HG02885 (cell line): ENCODE measurements at regions not wholly inside any gene's neighbourhood (a gene's known extent, or its start where the extent isn't known, plus 50 kb on each side); places are given as distances from the start of the nearest gene placed in this dataset.
"Not testable (repeated sequence)": the region's sequence is repeated elsewhere in the genome, so short reads cannot be mapped to it uniquely, and the experiment has no call there.

Source experiments
- ATAC-seq: cut with Tn5 transposase; IDR thresholded peaks from one replicate; pipeline ENCODE4 v1.9.1; 2021; ENCODE audit warnings: mild to moderate bottlenecking; ENCODE audit not compliant: unreplicated experiment, poor library complexity

- ATAC-seq: not testable (repeated sequence)
Observed at GRCh38 chr14:45634651-45635441, 381.8 kb upstream of the MIS18BP1 start.

GRCh38 chr14:45633220-45633984 lies 380.4 kb upstream of the MIS18BP1 start:
- no peak for ATAC-seq

GRCh38 chr14:45621731-45622130 lies 368.7 kb upstream of the MIS18BP1 start:
- ATAC-seq: no peak

- no peak for ATAC-seq
Observed at GRCh38 chr14:45619831-45620230, 366.8 kb upstream of the MIS18BP1 start.

GRCh38 chr14:45610318-45610717 lies 357.3 kb upstream of the MIS18BP1 start:
- no peak for ATAC-seq

- no peak for ATAC-seq
Observed at GRCh38 chr14:45587142-45587541, 334.1 kb upstream of the MIS18BP1 start.

- ATAC-seq: no peak
Observed at GRCh38 chr14:45559626-45560025, 306.6 kb upstream of the MIS18BP1 start.

GRCh38 chr14:45558183-45558582 lies 305.2 kb upstream of the MIS18BP1 start:
- ATAC-seq: no peak

- no peak for ATAC-seq
Observed at GRCh38 chr14:45553981-45554380, 301.0 kb upstream of the MIS18BP1 start.

- ATAC-seq: not testable (repeated sequence)
Observed at GRCh38 chr14:45551240-45551820, 298.3 kb upstream of the MIS18BP1 start.

- no peak for ATAC-seq
Observed at GRCh38 chr14:45531022-45531421, 278.0 kb upstream of the MIS18BP1 start.

- peak; percentile 96 for ATAC-seq
Observed at GRCh38 chr14:45526715-45527549, 273.9 kb upstream of the MIS18BP1 start.

- ATAC-seq: no peak
Observed at GRCh38 chr14:45519766-45520165, 266.8 kb upstream of the MIS18BP1 start.

GRCh38 chr14:45492876-45493275 lies 239.9 kb upstream of the MIS18BP1 start:
- ATAC-seq: no peak

- no peak for ATAC-seq
Observed at GRCh38 chr14:45491914-45492313, 238.9 kb upstream of the MIS18BP1 start.

- no peak for ATAC-seq
Observed at GRCh38 chr14:45486599-45486998, 233.6 kb upstream of the MIS18BP1 start.

- ATAC-seq: no peak
Observed at GRCh38 chr14:45467023-45467422, 214.0 kb upstream of the MIS18BP1 start.

GRCh38 chr14:45434221-45434620 lies 181.2 kb upstream of the MIS18BP1 start:
- no peak for ATAC-seq

GRCh38 chr14:45426685-45427282 lies 173.8 kb upstream of the MIS18BP1 start:
- ATAC-seq: peak; percentile 90

- no peak for ATAC-seq
Observed at GRCh38 chr14:45406942-45407341, 153.9 kb upstream of the MIS18BP1 start.
